HG02840 (cell line): ENCODE measurements at regions not wholly inside any gene's neighbourhood (a gene's known extent, or its start where the extent isn't known, plus 50 kb on each side); places are given as distances from the start of the nearest gene placed in this dataset.

Source experiments
- ATAC-seq: cut with Tn5 transposase; IDR thresholded peaks from one replicate; pipeline ENCODE4 v1.9.1; 2021; ENCODE audit warnings: mild to moderate bottlenecking, moderate library complexity, moderate number of reproducible peaks; ENCODE audit not compliant: unreplicated experiment, low FRiP score

DNA sequence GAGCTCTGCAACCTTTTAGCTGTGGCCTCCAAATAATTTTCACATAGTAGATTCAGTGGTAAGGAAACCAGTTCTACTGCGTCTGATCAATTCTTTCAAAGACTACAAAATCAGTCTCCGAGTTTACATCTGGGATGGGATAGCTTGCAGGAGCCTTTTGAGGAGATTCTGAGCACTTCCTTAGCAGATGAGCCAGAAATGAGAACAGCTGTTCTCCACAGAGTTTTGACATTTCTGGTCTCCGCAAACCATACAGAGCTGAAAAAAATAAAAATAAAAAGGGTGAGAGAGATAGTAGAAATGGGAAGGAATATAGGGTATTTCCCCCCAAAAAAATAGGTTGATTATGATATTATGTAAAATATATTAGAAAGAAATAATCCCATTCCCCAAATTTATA, 119.3 kb downstream of the LYPLAL1 start:
- no peak for ATAC-seq

DNA sequence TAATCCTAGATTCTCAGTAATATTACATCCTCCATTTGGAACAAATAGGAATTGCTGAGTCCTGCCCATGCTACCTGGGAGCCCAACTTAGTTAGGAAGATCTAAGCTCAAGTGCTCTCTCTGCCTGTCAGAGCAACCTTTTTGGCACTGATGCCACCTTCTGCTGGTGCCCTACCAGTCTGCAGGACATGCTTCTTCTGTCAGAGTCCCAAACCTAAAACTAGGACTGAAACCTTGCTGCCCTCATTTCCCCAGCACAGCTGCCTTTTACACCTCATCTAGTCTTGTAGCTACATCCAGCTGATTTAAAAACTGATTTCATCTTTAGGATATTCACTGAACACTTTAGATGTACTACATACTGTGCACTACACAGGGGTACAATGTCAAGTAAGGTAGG, 118.7 kb downstream of the LYPLAL1 start:
- ATAC-seq = no peak

DNA sequence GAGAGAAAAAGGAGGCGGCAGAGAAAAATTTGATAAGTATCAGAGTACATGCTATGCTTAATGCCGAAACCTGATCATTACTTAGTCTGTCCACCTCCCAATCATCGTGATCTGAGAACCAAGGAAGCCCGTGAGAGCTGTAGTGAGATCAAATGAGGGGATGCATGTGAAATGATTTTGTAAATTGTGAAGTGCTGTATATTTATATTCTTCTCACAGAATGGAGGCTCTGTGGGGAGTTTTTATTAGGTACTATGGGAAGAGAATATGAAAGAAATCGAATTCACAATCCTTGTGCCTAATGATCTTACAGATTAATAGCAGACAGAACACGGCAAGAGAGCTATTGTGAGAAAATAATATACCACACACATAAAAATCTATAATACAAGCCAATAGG, 115.5 kb downstream of the LYPLAL1 start:
- no peak for ATAC-seq

DNA sequence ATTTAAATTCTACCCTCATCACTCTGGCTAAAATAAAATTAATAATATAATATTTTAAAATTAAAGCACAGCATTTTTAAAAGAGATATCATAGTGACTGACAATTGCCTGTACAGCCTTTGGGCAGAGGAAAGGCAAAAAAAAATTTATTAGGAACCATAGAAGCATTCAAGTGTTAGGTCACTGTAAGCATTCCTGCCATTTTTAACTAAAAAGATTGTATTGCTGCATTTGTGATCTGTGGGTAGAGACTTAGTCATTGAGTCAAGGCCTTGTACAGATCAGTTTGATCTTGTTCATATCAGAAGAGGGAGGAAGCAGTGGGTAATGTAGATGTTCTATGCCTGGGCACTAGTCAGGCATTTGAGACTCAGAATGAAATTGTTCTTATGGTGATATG, 109.9 kb downstream of the LYPLAL1 start:
- ATAC-seq = no peak

DNA sequence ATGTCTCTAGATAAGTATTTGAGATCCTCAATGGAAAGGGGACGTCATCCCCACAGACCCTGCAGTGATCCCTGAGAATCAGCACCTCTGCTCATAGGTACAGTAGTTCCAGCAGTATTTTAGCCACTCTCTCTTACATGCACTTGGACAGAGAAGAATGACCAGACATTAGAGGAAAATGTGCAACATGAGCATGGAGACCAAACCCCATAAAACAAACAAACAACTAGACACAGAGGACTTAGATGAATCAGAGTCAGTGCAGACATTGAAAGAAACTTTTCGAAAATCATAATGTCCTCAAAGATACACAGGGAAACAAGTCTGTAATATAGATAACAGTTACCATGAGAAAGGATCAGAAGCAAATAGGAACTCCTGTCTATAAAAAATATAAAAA, 108.2 kb downstream of the LYPLAL1 start:
- no peak for ATAC-seq

DNA sequence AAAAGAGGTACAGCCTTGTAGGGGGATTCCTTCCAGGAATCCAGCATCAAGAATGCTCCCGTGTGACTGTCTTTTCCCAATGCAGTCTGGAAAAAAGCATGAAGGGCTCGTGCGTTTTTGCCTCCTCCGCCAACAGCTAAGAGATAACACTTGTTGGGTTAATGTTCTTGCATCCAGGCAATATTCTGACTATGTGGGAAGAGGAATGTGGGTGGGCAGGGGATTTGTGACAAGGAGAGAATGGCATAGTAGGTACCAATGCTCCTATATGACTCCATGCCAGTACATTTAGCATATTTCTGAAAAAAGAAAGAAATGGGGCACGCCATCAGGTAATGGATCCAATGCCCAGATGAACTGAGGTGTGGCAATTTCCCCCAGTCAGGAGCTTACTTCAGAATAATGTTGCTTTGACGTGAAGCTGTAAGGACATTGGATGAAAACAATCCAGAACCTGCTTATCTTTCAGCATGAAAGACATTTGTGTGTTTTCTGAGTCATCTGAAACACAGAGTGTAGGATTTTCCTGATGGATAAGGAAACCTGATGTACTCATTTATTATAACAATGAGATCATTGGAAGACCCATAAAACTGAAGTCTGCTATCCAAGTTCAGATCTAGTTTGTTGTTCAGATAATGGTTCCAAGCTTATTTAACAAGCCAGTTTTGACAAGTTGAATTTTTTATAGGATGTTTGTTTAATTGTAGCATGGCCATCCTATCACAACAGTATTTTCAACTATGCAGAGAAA, 105.5 kb downstream of the LYPLAL1 start:
- no peak for ATAC-seq

DNA sequence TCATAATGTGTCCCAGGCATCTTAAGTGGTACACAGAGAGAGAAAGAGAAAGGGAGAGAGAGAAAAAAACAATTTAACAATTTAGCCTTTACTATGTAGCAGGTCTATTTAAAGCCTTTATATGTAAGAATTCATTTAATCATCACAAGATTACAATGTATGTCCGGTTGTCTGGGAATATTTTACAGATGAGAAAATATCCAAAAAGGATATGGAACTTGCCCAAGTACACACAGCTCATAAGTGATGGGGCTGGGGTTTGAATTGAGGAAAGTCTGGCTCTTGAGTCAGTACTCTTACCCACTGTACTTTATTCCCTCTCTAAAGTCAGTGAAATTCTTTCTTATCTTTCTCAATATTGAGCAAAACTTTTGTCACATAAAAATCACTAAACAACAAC, 104.6 kb downstream of the LYPLAL1 start:
- no peak for ATAC-seq

DNA sequence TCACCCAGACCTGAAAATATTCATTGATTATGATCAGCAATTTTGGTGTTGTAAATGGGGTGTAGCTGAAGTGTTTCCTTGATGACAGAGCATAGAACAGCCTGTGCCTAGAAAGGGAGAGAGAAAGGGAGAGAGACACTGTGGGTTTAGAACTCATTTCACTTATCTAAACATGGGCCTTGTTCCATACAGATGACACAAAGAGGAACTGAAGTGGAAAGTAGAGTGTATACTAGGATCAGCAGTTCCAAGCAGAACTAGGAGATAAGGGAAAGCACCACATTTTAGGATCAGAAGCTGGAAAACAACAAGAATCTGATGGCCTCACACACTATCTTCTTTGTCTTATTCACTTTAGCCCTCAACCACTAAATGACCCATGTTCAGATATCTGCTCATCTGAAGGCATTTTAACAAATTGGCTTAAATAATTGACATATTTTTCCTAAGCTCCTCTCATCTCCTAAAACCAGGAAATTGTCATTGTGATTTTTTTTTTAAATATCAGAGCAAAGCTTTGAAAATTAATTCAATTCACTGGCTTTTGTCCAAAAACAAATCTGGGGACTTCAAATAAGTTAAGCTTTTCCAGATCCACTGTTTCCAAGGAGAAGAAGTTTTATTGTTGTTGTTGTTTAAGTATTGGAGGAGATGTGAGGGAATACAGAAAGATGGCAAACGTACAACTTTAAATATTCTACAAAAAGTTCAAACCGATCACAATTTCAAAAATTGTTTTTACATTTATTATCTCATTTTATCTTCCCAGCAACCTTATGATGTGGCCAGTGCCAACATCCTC, 103.8 kb downstream of the LYPLAL1 start:
- no peak for ATAC-seq

DNA sequence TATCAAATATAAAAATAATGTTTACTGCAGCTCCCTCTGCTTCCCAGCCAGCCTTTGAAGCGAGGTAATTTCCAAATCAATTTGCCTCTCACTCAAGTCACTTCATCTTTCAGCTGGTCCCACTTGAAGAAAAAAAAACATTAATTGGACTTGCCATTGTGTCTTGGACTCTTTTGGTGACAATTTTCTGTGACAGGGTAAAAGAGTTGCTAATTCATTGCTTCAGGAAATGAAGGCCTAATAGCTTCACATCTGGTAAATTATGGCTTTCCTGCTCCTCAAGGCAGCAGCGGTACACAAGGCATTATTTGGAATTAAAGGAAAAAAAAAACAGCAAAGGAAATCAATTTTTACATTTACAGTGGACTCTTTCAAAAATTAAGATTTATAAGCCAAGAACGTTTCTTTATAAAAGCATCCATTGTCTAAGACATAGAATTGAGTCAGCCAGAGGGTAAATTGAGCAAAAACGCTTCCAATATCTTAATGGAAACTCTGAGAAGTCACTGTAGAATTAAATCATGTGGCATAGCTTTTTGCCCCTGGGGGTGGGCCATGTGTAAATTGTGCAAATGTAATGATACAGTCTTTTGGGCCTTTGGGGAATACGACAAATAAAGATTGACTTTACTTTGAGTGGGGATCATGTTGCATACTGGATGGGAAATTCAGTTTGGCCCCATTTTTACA, 102.5 kb downstream of the LYPLAL1 start:
- ATAC-seq = no peak

DNA sequence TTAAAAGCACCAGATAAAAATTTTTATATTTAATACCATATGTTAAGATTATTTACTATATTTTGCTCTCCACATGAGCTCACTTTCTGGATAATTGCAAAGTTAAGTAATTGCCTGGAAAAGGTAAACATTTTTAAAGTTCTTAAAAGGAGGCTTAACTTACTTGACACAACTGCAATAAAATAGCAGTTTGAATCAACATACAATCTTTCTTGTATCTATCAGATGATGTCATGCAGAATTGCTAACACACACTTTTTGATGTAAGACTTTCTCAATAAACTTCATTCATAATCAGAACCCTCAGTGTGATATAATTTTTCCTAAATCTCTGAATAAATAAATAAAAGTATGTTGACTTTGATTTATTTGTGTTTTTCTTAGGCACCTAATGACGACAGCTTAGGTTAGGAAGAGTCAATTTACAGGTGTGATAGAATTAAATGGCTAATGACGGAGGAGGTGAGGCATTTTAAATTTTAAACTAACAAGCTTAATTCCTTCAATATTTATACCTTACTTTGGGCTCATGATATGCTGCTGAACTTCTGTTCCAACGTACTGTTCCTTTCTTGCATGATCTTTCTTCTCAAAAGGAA, 99.5 kb downstream of the LYPLAL1 start:
- no peak for ATAC-seq

DNA sequence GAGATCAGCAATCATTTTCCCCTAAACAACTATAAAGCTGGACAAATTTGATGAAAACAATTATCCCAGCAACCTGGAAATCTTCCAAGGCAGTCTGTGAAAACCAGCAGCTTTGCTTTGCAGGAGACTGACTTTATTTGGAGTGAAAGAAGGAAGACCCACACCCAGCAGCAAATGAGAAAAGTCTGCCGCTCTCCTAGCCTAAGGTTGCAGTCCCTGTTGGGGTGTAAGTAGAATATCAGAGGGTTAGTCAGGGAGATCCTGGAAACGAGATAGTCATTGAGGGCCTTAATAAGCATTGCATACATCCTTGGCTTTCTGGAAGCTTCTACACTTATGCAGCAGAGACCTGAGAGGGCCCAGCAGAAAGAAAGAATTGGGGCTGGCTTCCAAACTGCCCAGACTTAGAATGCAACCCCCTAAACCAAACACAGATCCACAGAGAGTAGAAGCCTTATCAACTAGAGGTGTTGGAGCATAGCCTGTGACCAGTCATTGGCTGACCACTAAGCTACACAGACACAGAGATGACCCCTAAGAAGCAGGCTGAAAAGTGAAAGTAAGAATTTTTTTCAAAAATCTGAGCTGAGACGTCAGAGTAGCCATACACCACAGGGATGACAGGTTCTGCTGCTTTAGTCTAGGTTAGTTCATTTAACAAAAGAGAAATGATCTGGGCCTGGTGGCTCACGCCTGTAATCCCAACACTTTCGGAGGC, 98.3 kb downstream of the LYPLAL1 start:
- ATAC-seq = no peak

DNA sequence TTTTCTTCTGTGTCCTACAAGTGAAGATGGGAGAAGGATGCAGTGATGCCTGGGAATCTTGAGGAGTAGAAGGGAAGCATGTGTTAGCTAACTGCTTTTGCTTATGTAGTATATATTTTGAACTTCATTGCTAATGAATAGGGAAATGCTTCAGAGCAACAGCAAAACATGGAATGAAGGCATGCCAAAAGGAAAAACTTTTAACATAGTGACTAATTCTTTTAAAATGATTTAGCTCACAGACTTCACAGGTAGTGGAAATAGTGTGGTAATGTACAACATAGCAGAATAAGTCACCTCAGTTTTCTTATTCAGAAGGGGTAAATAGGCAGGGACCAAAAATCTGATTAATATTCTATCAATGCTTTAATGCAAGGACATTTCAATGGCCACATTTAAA, 95.5 kb downstream of the LYPLAL1 start:
- no peak for ATAC-seq

DNA sequence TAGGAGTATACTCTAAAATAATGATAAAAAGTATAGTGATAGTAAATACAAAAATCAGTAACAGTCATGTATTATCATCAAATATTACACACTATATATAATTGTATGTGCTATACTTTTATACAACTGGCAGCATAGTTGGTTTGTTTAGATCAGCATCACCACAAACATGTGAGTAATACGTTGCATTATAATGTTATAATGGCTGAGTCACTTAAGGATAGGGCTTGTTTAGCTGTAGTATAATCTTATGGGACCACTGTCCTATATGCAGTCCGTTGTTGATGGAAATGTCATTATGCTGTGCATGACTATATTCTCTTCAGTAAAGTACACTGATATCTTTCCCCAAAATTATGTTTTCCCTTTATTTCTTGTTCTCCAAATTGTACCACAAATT, 92.8 kb downstream of the LYPLAL1 start:
- ATAC-seq = no peak

DNA sequence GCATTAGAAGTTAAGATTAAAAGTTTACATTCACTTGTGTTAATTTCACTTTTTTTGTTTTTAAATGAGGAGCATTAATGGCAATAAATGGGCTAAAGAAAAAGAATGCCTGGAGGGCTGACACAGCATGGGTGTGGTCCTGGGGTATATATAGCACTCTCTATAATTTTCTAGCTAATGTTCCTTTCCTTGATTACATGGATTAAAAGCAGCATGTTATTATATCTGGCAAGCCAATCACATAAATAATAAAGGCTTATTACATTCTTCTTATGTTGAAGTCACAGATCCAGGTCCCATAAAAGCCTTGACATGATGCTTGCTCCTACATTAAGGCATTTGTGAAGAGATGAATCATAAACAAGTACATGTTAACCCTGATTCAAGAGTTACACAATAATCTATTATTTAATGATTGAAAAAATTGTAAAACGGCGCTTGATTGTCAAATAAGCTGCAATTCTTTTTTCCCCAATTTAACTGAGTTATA, 91.4 kb downstream of the LYPLAL1 start:
- ATAC-seq = no peak

DNA sequence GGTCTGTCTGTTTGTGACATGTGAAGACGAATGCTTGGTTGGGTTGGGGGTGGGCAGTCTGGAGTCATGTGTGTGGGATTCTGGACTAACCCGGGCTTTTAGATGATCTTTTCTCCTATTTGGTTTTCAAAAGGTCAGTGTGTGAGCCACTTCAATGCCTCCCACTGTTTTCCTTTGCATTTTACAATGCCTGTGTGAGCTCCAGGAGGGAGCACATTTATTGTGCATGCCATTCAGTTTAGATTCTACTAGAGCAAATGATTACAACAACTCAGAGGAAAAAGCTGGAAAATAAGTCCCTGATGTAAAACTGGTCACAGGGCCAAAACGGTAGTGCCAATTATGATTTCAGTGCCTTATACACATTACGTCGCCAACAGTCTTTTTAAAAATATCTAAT, 90.9 kb downstream of the LYPLAL1 start:
- ATAC-seq = no peak
